GM18867 (cell line): ENCODE measurements at regions not wholly inside any gene's neighbourhood (a gene's known extent, or its start where the extent isn't known, plus 50 kb on each side); places are given as distances from the start of the nearest gene placed in this dataset.
"Not testable (repeated sequence)": the region's sequence is repeated elsewhere in the genome, so short reads cannot be mapped to it uniquely, and the experiment has no call there.

Source experiments
- ATAC-seq: cut with Tn5 transposase; IDR thresholded peaks from one replicate; pipeline ENCODE4 v1.9.1; 2021; ENCODE audit warnings: mild to moderate bottlenecking, moderate library complexity; ENCODE audit not compliant: unreplicated experiment

- no peak for ATAC-seq
Measured at GRCh38 chr6:66134021-66134420, 427.0 kb upstream of the EYS start.

- ATAC-seq, result no peak
Measured at GRCh38 chr6:66128656-66129055, 421.6 kb upstream of the EYS start.

- ATAC-seq, result no peak
Measured at GRCh38 chr6:66128243-66128642, 421.2 kb upstream of the EYS start.

GRCh38 chr6:66127061-66127460 is 420.0 kb upstream of the EYS start:
- no peak for ATAC-seq

- no peak for ATAC-seq
Measured at GRCh38 chr6:66126358-66126757, 419.3 kb upstream of the EYS start.

GRCh38 chr6:66103954-66104353 is 396.9 kb upstream of the EYS start:
- no peak for ATAC-seq

- no peak for ATAC-seq
Measured at GRCh38 chr6:66103354-66103753, 396.3 kb upstream of the EYS start.

GRCh38 chr6:66096679-66097078 is 389.7 kb upstream of the EYS start:
- ATAC-seq, result no peak

- ATAC-seq, result no peak
Measured at GRCh38 chr6:66094615-66095014, 387.6 kb upstream of the EYS start.

GRCh38 chr6:66092306-66092705 is 385.3 kb upstream of the EYS start:
- not testable (repeated sequence) for ATAC-seq

- no peak for ATAC-seq
Measured at GRCh38 chr6:66086532-66086931, 379.5 kb upstream of the EYS start.

- no peak for ATAC-seq
Measured at GRCh38 chr6:66082914-66083313, 375.9 kb upstream of the EYS start.

GRCh38 chr6:66068907-66069306 is 361.9 kb upstream of the EYS start:
- ATAC-seq, result no peak

- ATAC-seq, result no peak
Measured at GRCh38 chr6:66068033-66068432, 361.0 kb upstream of the EYS start.

GRCh38 chr6:66065313-66065712 is 358.3 kb upstream of the EYS start:
- no peak for ATAC-seq

- no peak for ATAC-seq
Measured at GRCh38 chr6:66057034-66057433, 350.0 kb upstream of the EYS start.

GRCh38 chr6:66054967-66055366 is 347.9 kb upstream of the EYS start:
- ATAC-seq, result no peak

GRCh38 chr6:66051812-66052211 is 344.8 kb upstream of the EYS start:
- ATAC-seq, result no peak

GRCh38 chr6:66048684-66049474 is 341.9 kb upstream of the EYS start:
- peak; percentile 61 for ATAC-seq

- no peak for ATAC-seq
Measured at GRCh38 chr6:66032626-66033025, 325.6 kb upstream of the EYS start.

GRCh38 chr6:66029391-66029790 is 322.4 kb upstream of the EYS start:
- no peak for ATAC-seq

GRCh38 chr6:65999288-65999791 is 292.3 kb upstream of the EYS start:
- no peak for ATAC-seq

- no peak for ATAC-seq
Measured at GRCh38 chr6:65998544-65998943, 291.5 kb upstream of the EYS start.
